Ishikawa (cell line): ENCODE measurements at regions not wholly inside any gene's neighbourhood (a gene's known extent, or its start where the extent isn't known, plus 50 kb on each side); places are given as distances from the start of the nearest gene placed in this dataset.

Experiments
- CEBPB ChIP-seq: IDR thresholded peaks from 2 replicates; pipeline ENCODE4 v1.6.1; 2012
- CREB1 ChIP-seq: IDR thresholded peaks from 2 replicates; pipeline ENCODE4 v1.6.1; 2012; ENCODE audit warnings: low read depth
- EGR1 ChIP-seq: IDR thresholded peaks from 2 replicates; pipeline ENCODE4 v1.6.1; 2012
- EP300 ChIP-seq: IDR thresholded peaks from 2 replicates; pipeline ENCODE4 v1.6.1; 2012; ENCODE audit warnings: borderline replicate concordance
- FOXM1 ChIP-seq: IDR thresholded peaks from 2 replicates; pipeline ENCODE4 v1.6.1; 2012; ENCODE audit warnings: low read depth, borderline replicate concordance
- MAX ChIP-seq: IDR thresholded peaks from 2 replicates; pipeline ENCODE4 v1.6.1; 2012
- NFIC ChIP-seq: IDR thresholded peaks from 2 replicates; pipeline ENCODE4 v1.6.1; 2012
- RAD21 ChIP-seq: IDR thresholded peaks from 2 replicates; pipeline ENCODE4 v1.6.1; 2012; ENCODE audit warnings: low read depth
- REST ChIP-seq: IDR thresholded peaks from 2 replicates; pipeline ENCODE4 v1.6.1; 2012; ENCODE audit warnings: low read depth, mild to moderate bottlenecking
- TAF1 ChIP-seq: IDR thresholded peaks from 2 replicates; pipeline ENCODE4 v1.6.1; 2012; ENCODE audit warnings: low read depth, mild to moderate bottlenecking
- TEAD4 ChIP-seq: IDR thresholded peaks from 2 replicates; pipeline ENCODE4 v1.6.1; 2012
- USF1 ChIP-seq: IDR thresholded peaks from 2 replicates; pipeline ENCODE4 v1.6.1; 2012
- YY1 ChIP-seq: IDR thresholded peaks from 2 replicates; pipeline ENCODE4 v1.6.1; 2012; ENCODE audit warnings: low read depth

GRCh38 chr1:239635276-239635675 lies 248.9 kb downstream of the CHRM3 start:
- TF ChIP-seq TEAD4 = no peak
- no peak for TF ChIP-seq CEBPB
- no peak for TF ChIP-seq REST
- no peak for TF ChIP-seq RAD21
- no peak for TF ChIP-seq USF1
- no peak for TF ChIP-seq MAX
- TF ChIP-seq EP300 = no peak
- no peak for TF ChIP-seq NFIC
- no peak for TF ChIP-seq EGR1
- no peak for TF ChIP-seq YY1
- TF ChIP-seq TAF1 = no peak
- TF ChIP-seq CREB1 = no peak
- no peak for TF ChIP-seq FOXM1
